Fibroblast of lung (primary cell): ENCODE measurements at regions not wholly inside any gene's neighbourhood (a gene's known extent, or its start where the extent isn't known, plus 50 kb on each side); places are given as distances from the start of the nearest gene placed in this dataset.

Experiments used
- DNase-seq, 2 donors: peaks; one replicate each; pipeline versions ENCODE4 v3.0.0 to v3.0.0-alpha.2; 2010; ENCODE audit warnings: low read depth in 2 of 2
- H2AFZ ChIP-seq: 2 replicates; pipeline ENCODE4 v1.5.1; 2012; ENCODE audit warnings: low read length, control low read depth, inconsistent platforms
- H3K27ac ChIP-seq: 2 replicates; pipeline ENCODE4 v1.5.1; 2011; ENCODE audit warnings: low read length, control low read depth; ENCODE audit not compliant: insufficient read depth
- H3K27me3 ChIP-seq: 2 replicates; pipeline ENCODE4 v1.5.1; 2011; ENCODE audit warnings: mild to moderate bottlenecking, low read length; ENCODE audit not compliant: control insufficient read depth, insufficient read depth
- H3K36me3 ChIP-seq: 2 replicates; pipeline ENCODE4 v1.5.1; 2011; ENCODE audit warnings: low read length; ENCODE audit not compliant: control insufficient read depth, insufficient read depth
- H3K4me1 ChIP-seq: 2 replicates; pipeline ENCODE4 v1.5.1; 2011; ENCODE audit warnings: low read length; ENCODE audit not compliant: control insufficient read depth, insufficient read depth; ENCODE audit errors: extremely low read depth
- H3K4me2 ChIP-seq: 2 replicates; pipeline ENCODE4 v1.5.1; 2011; ENCODE audit warnings: low read length, control low read depth; ENCODE audit not compliant: insufficient read depth; ENCODE audit errors: extremely low read depth
- H3K4me3 ChIP-seq, 4 experiments: fragments of 200-600 bp in 1 of 4; sonication (generic) in 1 of 4; replicated peaks in 1 of 4; 2 replicates each; pipeline ENCODE4 v1.5.1; 2011 to 2016; ENCODE audit warnings: low read length in 4 of 4, low read depth in 3 of 4, mild to moderate bottlenecking in 3 of 4, control low read depth in 2 of 4, inconsistent platforms in 1 of 4, mixed read lengths in 1 of 4; ENCODE audit not compliant: insufficient read depth in 1 of 4; ENCODE audit errors: control extremely low read depth in 1 of 4
- H3K79me2 ChIP-seq: 2 replicates; pipeline ENCODE4 v1.5.1; 2012; ENCODE audit warnings: mild to moderate bottlenecking, low read length, inconsistent platforms; ENCODE audit not compliant: control insufficient read depth, insufficient read depth
- H3K9ac ChIP-seq: 2 replicates; pipeline ENCODE4 v1.5.1; 2011; ENCODE audit warnings: mild to moderate bottlenecking, low read length, control low read depth; ENCODE audit not compliant: insufficient read depth
- H3K9me3 ChIP-seq: 2 replicates; pipeline ENCODE4 v1.5.1; 2012; ENCODE audit warnings: low read depth, low read length; ENCODE audit not compliant: control insufficient read depth, insufficient read depth
- H4K20me1 ChIP-seq: 2 replicates; pipeline ENCODE4 v1.5.1; 2011; ENCODE audit warnings: low read length; ENCODE audit not compliant: control insufficient read depth, insufficient read depth; ENCODE audit errors: extremely low read depth
- CTCF ChIP-seq, 2 donors: IDR thresholded peaks in 1 of 2; conservative IDR thresholded peaks in 1 of 2; 1 replicate in 1 of 2; 2 replicates in 1 of 2; pipeline ENCODE4 v1.5.1; 2011 to 2012; ENCODE audit warnings: low read length in 2 of 2, control low read depth in 1 of 2, inconsistent platforms in 1 of 2, low read depth in 1 of 2, mild to moderate bottlenecking in 1 of 2
- EZH2 ChIP-seq: IDR thresholded peaks from 2 replicates; pipeline ENCODE4 v1.5.1; 2012; ENCODE audit warnings: low read length, control low read depth, mild to moderate bottlenecking; ENCODE audit errors: missing control alignments

GRCh38 chr5:101626572-101626971 lies 669.5 kb downstream of the SLCO4C1 start:
- Histone ChIP-seq H2AFZ (no peak overlapping the region), H3K4me3 (no peak overlapping the region), H3K9me3 (no peaks in the 10 kb centered on the region), H3K4me2 (no peak overlapping the region), H3K36me3 (no peaks in the 10 kb centered on the region), H4K20me1 (no peaks in the 10 kb centered on the region), H3K79me2 (no peaks in the 10 kb centered on the region), H3K27me3 (no peaks in the 10 kb centered on the region), H3K4me1 (no peaks in the 10 kb centered on the region), H3K27ac (no peak overlapping the region), H3K9ac (no peak overlapping the region)
- DNase-seq: no peak
- TF ChIP-seq EZH2: no peak
- no peak for TF ChIP-seq CTCF (conservative IDR thresholded peaks at IDR 0.05 in 1 of 2, IDR thresholded peaks at IDR 0.05 in 1 of 2; ENCODE audit: low read depth in 1 of 2, low read length in 2 of 2)

- H4K20me1 ChIP-seq: no peaks in the 10 kb centered on the region
- no peaks in the 10 kb centered on the region for H3K79me2 ChIP-seq
- no peaks in the 10 kb centered on the region for H3K9me3 ChIP-seq
- H2AFZ ChIP-seq: no peak overlapping the region
- H3K4me1 ChIP-seq: no peaks in the 10 kb centered on the region
- H3K9ac ChIP-seq: no peak overlapping the region
- H3K4me3 ChIP-seq: no peak overlapping the region
- no peak for TF ChIP-seq EZH2
- TF ChIP-seq CTCF (conservative IDR thresholded peaks at IDR 0.05 in 1 of 2, IDR thresholded peaks at IDR 0.05 in 1 of 2; ENCODE audit: low read depth in 1 of 2, low read length in 2 of 2): no peak
- no peak for DNase-seq
- no peak overlapping the region for H3K4me2 ChIP-seq
- H3K27ac ChIP-seq: no peak overlapping the region
- H3K27me3 ChIP-seq: no peaks in the 10 kb centered on the region
- no peaks in the 10 kb centered on the region for H3K36me3 ChIP-seq
Measured at GRCh38 chr5:101611039-101611438, 685.0 kb downstream of the SLCO4C1 start.

DNA sequence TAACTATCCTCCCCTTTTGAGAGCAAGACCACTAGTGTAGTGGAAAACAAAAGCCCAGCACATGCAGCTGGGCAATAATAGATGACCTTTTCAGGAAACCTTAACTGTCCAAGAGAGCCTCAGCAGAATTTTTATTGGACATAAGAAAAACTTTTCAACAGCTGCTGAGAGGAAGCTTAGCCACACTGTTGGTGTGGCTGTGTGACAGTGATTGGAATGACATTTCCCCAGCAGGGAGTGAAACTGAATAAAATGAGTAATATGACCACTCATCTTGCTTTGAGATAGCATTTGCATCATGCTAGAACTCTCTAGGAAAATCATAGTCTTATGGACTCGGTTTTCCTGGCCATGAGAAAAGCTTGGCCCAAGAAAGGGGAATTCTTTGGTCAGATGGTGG lies 687.8 kb downstream of the SLCO4C1 start:
- no peaks in the 10 kb centered on the region for H4K20me1 ChIP-seq
- no peak overlapping the region for H3K4me3 ChIP-seq
- H3K4me2 ChIP-seq: no peak overlapping the region
- TF ChIP-seq EZH2 (no peak), CTCF (conservative IDR thresholded peaks at IDR 0.05 in 1 of 2, IDR thresholded peaks at IDR 0.05 in 1 of 2; ENCODE audit: low read depth in 1 of 2, low read length in 2 of 2) (no peak)
- no peak for DNase-seq
- H3K9ac ChIP-seq: no peak overlapping the region
- no peaks in the 10 kb centered on the region for H3K9me3 ChIP-seq
- H2AFZ ChIP-seq: no peak overlapping the region
- H3K27ac ChIP-seq: no peak overlapping the region
- H3K4me1 ChIP-seq: no peaks in the 10 kb centered on the region
- H3K27me3 ChIP-seq: no peaks in the 10 kb centered on the region
- no peaks in the 10 kb centered on the region for H3K79me2 ChIP-seq
- H3K36me3 ChIP-seq: no peaks in the 10 kb centered on the region
